Stomach (tissue), 4 donors: ENCODE measurements at regions not wholly inside any gene's neighbourhood (a gene's known extent, or its start where the extent isn't known, plus 50 kb on each side); places are given as distances from the start of the nearest gene placed in this dataset.

ENCODE experiments used
- EP300 ChIP-seq: sonication (generic); formaldehyde crosslinking; IDR thresholded peaks from one replicate; pipeline ENCODE4 v1.6.1; 2017; ENCODE audit warnings: antibody characterized with exemption
- POLR2A ChIP-seq, 4 donors: fragments of 450-650 bp; IDR thresholded peaks; one replicate each; pipeline ENCODE4 v1.6.1; 2016; ENCODE audit warnings: antibody characterized with exemption in 4 of 4, control low read depth in 2 of 4, mild to moderate bottlenecking in 1 of 4, moderate library complexity in 1 of 4
- POLR2AphosphoS5 ChIP-seq, 3 donors: sonication (generic); formaldehyde crosslinking; IDR thresholded peaks; one replicate each; pipeline ENCODE4 v1.6.1; 2016; ENCODE audit warnings: antibody characterized with exemption in 3 of 3
- TF ChIP-seq, protein P1 (sequence below), 7 experiments: fragments of 450-650 bp in 4 of 7; fragments of 200-600 bp in 3 of 7; sonication (generic) in 3 of 7; IDR thresholded peaks; one replicate each; pipeline ENCODE4 v1.5.1; 2016 to 2019; ENCODE audit warnings: antibody characterized with exemption in 7 of 7, control low read depth in 2 of 7, mild to moderate bottlenecking in 1 of 7

DNA sequence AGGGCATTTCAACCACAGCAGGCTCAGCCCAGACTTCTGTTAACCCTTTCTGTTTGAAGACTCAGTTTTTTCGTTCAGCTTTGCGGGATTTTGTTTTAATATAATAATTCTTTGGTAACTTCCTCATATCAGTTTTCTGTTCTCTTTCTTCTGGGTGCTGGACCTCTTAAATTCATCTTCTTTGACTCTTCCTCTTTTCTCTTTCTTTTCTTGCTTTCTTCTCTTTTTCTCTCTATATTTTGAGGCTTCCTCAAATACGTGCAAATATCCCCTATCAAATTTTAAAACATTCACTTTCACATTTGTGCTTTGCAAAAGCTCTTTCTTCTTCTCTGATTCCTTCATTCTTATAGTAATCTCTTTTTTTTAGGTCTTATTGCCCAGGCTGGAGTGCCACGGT lies 136.3 kb downstream of the HS3ST3B1 start:
- TF ChIP-seq POLR2AphosphoS5 (IDR thresholded peaks at IDR 0.05) (no peak), POLR2A (IDR thresholded peaks at IDR 0.05) (no peak), EP300 (no peak)
- TF ChIP-seq, protein P1, sequence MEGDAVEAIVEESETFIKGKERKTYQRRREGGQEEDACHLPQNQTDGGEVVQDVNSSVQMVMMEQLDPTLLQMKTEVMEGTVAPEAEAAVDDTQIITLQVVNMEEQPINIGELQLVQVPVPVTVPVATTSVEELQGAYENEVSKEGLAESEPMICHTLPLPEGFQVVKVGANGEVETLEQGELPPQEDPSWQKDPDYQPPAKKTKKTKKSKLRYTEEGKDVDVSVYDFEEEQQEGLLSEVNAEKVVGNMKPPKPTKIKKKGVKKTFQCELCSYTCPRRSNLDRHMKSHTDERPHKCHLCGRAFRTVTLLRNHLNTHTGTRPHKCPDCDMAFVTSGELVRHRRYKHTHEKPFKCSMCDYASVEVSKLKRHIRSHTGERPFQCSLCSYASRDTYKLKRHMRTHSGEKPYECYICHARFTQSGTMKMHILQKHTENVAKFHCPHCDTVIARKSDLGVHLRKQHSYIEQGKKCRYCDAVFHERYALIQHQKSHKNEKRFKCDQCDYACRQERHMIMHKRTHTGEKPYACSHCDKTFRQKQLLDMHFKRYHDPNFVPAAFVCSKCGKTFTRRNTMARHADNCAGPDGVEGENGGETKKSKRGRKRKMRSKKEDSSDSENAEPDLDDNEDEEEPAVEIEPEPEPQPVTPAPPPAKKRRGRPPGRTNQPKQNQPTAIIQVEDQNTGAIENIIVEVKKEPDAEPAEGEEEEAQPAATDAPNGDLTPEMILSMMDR (IDR thresholded peaks at IDR 0.05) = no peak
